GM19463 (cell line): ENCODE measurements at regions not wholly inside any gene's neighbourhood (a gene's known extent, or its start where the extent isn't known, plus 50 kb on each side); places are given as distances from the start of the nearest gene placed in this dataset.
"Not testable (repeated sequence)": the region's sequence is repeated elsewhere in the genome, so short reads cannot be mapped to it uniquely, and the experiment has no call there.

ENCODE experiments used
- ATAC-seq: cut with Tn5 transposase; IDR thresholded peaks from one replicate; pipeline ENCODE4 v1.9.1; 2021; ENCODE audit warnings: mild to moderate bottlenecking, moderate library complexity; ENCODE audit not compliant: unreplicated experiment

DNA sequence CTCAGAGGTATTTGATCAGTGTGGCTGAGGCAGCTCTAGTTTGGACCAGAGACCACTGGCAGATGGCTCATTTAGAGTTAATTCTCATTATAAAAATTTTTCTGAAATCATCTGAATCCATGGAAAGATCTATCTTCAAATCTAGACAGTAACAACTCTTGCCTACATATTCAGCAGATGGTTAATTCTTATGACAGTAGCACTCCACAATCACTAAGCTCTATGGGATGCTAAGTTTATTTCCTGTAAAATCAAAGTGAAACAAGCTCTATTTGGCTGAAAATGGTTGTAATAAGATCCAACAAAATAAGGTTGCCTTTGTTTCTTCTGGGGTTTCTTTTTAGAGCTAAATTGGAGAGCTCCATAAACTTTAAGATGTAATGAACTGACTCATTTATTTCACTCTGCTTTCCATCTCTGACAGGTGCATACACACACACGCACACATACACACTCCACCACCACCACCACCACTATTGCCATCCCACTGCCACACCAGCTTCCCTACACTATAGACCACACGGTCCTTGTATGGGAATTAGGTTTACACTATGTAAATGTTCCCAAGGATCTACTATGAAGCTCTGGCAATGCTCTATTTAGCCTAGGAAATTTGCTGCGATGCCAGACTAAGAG is 293.1 kb downstream of the RPAP3 start:
- ATAC-seq, result no peak

DNA sequence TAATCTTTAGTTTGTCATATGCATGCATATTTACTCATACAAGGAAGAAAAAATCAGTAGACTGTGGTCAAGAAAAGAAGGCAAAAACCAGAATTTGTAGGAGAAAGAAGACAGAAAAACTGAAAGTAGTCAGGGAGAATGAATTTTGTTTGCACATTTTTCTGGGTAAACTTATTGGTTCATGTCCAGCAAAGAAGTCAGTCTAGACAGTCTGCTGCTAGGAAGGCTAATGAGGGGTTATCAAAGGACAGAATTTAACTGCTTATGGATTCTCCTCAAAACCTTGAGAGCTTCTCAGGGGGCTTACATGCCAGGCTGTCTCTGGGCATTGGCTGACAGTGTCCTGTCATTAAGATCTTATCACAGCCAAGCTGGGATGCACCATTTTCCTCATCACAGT is 293.9 kb downstream of the RPAP3 start:
- ATAC-seq, result no peak

DNA sequence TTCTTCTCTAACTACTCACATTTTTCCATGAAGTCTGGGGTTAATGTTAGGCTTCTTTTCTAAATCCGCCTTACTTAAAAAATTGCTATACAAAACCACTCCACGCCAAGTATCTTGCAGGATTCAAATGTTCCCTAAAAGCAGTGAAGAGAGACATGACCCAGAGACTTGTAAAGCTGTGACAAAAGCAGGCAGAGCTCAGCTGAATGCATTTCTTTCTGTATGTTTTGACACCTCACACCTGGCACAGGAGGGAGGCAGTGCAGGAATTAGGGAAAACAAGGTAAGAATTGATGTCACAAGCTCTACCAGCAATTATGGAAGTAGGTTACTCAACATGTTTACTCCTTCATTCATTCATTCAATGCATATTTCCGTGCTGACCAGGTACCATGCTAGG is 295.0 kb downstream of the RPAP3 start:
- no peak for ATAC-seq

DNA sequence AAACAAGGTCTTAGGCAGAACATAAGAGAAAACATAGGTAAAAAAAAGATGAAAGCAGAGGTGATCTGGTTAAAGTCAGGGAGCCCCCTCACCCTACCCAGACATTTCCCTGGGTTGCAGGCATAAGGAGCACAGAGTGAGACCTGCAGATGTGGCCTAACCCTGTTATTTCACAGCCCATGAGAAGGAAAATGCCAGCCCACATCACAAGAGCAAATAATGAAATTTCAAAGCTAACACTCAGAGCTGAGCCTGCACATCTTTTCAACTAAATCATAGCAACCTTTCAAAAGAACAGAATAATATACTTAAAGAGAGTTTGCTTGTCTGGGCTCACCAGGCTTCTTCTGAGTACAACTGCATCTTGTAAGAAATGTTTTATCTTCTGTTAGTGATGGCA is 295.4 kb downstream of the RPAP3 start:
- ATAC-seq, result no peak

DNA sequence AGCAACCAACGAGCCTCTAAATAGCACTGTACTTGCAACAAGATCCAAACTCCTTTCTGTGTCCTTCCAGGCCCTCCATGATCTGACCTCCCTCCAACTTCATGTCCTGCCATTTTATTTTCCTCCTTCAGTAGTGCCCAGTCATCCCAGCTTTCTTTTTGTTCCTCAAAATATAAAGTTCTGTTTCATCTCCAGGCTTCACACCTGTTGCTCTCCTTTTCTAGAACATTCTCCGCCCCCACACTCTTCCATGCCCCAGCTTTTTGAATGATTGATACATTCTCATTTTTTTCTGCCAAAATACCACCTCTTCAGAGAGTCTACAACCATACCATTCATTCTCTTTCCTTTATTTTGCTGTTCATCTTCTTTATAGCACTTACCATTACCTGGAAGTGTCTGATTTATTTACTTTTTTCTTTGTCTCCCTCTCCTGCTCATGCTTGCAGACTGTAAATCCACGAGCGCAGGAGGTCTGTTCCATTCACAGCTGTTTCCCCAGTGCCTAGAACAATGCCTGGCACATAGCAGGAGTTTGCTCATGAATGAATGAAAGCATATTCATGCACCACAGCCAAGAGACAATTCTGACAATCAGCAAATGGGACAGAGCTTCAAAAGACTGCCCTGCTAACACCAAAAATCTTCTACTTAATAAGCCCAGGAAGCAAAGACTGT is 296.4 kb downstream of the RPAP3 start:
- no peak for ATAC-seq

DNA sequence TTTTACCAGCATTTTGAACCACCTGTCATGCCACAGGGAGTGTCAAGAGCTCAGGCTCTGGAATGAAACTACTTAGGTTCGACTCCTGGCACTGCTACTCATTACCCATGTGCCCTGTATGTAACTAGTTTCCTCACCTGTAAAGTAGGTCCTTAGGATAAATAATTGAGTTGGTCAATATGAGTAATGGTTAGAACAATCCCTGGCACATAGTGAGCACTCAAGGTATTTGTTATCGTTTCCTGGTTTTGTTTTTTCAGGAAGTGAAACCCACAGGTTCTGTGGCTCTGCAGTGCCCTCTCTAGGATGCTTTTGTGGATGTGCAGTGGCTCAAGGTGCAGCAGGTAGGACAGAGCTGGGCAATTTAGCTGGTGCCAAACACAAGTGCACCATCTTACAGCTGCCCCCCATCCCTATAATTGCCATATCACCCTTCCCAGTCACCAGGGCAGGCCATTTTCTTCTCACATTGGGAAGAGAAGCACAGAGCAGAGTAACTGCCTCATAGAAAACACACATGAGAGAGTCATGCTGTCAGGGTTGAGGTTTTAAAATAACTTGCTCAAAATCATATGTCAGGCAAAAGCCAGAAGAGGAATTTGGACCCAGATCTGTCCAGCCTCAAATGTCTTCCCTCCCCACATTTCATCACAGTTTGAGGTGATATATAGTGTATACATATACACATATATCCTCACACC is 297.5 kb downstream of the RPAP3 start:
- ATAC-seq, result peak; percentile 95

DNA sequence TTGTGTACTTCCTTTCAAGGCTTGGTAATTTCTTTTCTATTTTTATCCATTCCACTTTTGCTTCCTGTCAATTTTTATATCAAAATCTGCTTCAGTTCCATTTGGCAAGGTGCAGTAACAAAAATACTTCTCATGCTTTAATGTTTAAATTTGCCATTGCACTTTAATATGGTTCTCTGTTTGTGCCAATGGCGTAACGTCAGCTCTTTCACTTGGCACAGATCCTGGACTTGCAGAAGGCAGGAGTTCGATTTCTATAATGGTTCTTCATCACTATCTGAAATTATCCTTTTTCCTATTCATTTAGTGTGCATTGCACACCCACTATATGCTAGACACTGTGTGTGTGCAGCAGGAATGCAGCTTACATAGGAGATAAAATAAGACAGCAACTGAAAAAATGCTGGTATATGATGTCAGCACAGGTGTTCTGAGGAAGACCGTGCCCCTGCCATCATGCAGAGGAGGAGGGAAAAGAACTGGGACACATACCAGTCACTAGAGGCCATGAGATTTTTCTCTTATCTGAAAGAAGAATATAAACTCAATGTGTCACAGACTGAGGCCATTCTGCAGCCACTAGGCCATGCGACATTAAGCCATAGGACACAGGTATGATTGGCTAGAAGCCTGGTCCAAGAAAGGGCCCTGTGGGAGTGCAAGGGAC is 298.2 kb downstream of the RPAP3 start:
- no peak for ATAC-seq

DNA sequence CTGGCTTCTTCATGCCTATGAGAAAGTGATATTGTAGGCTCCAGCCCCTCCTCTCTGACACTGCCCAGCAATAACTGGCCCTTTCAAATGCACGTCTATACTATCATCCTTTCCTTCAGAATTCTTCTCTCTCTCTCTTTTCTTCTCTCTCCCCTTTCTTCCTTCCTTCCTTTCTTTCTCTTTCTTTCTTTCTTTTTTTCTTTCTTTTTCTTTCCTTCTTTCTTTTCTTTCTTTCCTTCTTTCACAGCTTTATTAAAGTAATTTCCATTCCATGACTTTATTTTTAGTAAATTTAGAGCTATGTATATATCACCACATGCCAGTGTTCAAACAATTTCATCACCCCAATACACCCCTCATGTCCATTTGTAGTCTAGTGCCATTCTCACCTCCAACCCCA is 302.1 kb downstream of the RPAP3 start:
- no peak for ATAC-seq

DNA sequence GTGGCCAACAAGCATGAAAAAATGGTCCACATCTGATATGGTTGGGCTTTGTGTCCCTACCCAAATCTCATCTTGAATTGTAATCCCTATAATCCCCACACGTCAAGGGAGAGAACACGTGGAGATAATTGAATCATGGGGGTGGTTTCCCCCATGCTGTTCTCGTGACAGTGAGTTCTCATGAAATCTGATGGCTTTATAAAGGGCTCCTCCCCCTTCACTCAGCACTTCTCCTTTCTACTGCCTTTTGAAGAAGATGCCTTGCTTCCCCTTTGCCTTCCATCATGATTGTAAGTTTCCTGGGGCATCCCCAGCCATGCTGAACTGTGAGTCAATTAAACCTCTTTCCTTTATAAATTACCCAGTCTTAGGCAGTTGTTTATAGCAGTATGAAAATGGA is 304.6 kb downstream of the RPAP3 start:
- not testable (repeated sequence) for ATAC-seq

DNA sequence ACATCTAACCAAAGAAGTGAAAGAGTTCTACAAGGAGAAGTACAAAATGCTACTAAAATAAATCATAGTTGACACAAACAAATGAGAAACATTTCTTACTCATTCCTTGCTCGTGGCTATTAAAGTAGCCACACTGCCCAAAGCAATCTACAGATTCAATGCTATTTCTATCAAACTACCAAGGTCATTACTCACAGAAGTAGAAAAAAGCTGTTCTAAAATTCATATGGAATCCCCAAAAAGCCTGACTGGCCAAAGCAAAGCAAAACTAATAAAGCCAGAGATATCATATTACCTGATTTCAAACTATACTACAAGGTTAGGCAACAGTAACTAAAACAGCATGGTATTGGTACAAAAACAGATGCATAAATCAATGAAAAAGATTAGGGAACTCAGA is 305.6 kb downstream of the RPAP3 start:
- ATAC-seq, result no peak

DNA sequence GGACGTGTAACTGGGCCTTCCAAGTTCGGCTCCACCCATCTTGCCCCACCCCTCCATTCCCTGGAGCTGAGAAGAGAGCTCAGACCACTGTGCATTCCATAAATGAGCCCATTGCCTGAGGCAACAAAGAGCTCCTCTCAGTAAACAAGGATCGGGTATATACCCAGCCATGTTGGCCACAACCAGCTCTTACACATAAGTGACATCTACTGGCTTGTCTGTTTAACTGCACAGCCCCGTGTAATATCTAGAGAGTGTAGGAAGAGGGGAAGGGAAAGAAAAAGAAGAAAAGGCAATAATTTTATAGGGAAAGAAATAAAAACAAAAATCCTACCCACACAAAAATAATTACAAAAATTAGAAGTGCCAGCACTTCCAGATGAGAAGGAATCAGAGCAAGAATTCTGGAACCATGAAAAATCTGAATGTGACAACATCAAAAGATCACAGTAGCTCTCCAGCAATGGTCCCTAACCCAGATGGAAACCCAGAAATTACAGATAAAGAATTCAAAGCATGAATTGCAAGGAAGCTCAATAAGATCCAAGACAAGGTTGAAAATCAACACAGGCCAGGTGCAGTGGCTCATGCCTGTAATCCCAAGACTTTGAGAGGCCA is 308.1 kb downstream of the RPAP3 start:
- peak; percentile 46 for ATAC-seq

DNA sequence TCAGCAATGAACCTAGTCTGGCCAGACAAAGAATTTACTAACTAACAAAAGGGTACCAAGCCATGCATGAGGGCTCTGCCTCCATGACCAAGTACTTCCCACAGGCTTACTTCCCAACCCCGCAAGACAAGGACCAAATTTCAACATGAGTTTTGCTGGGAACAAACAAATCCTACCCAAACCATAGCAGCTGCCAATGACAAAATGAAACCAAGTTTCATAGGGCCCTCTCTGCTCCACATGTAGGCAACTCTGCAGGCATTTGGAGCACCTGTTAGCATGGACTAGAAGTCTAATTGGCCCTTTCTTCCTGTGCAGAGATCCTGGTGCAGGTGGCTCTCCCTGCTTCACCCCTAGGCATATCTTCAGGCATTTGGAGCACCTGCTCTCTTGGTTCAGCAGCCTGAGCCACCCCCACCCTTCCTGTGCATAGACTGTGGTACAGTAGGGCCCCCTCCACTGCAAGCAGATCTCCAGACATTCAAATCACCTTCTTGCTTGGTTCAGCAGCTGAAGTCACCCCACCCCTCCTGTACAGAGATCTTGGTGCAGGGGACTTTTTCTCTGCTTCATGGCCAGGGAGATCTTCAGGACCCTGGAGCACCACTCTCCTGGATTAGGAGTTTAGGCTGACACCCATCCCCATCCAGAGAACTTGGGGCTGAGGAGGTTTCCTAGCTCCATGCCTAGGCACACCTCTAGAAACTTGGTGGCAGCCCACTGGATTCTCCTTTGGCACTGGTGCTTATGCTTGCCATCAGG is 308.7 kb downstream of the RPAP3 start:
- ATAC-seq, result no peak

DNA sequence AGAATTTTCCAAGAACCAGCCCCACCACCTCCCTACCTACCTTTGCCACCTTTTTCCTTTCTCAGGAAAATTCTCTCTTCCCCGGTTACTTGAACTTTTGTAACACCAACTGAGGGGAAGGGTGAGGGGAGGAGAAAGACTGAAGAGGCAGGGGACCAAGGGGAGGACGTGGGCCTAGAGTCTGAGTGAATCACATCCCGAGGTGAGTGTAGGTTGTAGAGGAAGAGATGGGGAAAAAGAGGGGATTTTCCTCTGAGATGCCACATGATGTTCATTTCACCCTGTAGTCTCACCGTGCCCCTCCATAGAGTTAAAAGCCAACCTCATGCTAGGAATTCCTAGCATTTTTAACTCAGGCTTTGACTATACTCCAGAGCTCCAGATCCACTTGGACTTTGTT is 311.8 kb downstream of the RPAP3 start:
- no peak for ATAC-seq

DNA sequence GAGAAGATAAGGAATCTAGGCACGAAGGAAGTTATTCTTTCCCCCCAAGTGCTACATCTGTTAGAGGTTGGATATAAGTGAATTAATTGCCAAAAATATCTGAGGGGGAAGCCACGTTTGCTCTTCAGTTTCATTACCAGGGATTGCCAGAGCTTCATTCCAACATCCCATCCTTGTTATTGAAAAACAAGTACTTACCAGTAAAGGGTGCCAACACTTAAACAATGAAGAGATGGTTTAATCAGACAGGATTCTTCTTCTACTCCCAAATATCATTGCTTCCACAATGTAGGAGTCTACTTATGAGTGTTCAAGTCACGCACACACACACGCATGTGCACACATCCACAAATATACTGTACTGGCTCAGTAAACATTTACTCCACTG is 312.4 kb downstream of the RPAP3 start:
- ATAC-seq, result no peak

DNA sequence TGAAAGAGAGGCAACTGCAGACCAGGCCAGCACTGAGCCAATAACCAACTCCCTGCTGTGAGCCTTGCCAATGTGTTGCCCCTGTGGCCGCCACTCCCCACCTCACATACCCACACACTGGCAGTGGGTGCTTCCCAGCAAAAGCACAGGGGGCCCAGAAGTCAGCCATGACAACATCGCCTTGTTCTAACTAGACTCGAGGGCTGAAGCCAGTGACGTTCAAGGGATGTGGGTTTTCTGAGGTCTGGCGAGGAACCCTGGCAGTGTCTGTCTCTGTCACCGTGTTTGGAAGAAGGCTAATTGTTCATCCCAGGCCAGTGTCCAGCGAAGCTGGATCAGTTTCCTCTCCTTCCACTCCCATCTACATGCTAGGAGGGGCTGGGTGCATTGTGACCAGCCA is 311.8 kb upstream of the AMIGO2 start:
- no peak for ATAC-seq

DNA sequence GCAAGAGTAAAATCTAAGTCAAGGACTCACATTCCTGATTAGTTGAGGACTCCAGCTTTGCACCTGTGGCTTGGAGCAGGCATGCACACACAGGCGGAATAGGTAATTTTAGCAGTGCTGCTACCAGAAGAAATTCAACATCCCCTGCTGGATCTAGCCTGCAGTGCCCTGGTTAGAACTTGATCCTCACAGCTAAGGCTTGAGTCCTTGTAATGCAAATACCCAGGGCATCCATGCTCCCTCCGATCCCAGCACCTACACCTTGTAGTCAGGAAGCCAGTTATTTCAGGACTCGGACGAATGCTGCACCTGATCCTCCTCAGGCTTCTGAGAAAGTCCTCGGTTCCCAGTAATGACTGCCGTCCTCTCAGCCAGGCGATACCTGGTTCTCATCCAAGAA is 309.0 kb upstream of the AMIGO2 start:
- ATAC-seq, result no peak

DNA sequence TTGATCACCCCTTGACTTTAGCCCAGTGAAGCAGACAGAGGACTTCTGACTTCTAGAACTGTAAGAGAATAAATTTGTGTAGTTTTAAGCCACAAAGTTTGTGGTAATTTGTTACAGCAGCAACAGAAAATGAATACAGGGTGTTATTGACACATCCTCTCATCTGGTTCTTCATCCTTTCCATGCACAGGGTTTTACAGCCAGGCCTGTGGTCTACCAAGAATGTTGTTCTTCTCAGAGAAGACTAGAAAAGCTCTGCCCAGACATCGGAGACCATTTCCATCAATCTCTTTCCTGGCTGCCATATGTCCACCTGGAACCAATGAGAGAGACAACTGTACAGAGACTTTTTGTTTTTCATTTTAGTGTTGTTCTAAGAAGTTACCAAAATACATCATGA is 308.2 kb upstream of the AMIGO2 start:
- ATAC-seq, result no peak

DNA sequence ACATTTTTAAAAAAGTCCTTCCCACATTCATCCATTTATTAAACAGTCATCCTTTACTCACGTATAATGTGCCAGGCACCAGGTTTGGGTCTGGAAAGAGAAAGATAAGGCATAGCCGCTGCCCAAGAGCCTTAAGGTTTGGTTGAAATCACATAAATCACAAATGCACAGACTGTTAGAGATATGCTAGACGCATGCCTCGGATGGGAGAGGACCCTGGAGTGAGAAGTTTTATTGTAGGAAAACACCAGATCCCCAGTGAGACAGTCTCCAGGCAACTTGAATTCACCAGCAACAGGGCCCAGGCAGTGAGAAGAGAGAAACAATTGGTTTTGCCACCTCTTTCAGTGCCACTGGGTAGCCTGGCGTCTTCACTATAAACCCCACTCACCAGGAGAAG is 305.9 kb upstream of the AMIGO2 start:
- no peak for ATAC-seq

DNA sequence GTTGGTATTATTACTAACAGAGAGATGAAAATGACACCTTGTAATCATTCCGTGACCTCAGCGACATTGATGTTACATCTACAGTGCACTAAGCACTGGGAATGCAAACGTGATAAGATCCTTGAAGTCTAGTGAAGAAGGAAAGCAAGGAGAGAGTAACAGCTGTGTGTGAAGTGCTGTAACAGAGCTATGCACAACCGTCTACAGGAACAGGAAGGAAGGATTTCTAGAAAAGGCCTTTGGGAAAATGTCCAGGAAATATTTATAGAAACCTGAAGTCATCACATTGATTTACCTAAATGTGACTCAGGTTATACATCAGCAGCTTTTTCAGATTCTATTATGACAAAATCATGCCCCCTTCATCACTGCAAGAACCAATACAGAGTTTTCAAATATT is 304.2 kb upstream of the AMIGO2 start:
- ATAC-seq, result no peak

DNA sequence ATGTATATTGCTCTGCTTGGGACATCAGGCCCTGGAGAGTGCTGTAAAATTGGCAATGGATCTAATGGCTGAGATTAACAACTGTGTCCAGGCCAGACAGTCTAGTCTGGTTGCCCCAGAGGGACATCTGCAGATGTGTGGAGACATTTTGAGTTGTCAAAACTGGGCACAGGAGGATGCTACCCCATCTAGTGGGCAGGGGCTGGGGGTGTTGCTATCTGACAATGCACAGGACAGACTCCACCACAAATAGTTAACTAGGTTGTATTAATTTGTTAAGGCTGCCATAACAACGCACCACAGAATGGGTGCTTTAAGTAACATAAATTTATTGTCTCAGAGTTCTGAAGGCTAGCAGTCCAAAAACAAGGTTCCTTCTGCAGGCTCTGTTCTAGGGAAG is 302.5 kb upstream of the AMIGO2 start:
- ATAC-seq, result no peak

DNA sequence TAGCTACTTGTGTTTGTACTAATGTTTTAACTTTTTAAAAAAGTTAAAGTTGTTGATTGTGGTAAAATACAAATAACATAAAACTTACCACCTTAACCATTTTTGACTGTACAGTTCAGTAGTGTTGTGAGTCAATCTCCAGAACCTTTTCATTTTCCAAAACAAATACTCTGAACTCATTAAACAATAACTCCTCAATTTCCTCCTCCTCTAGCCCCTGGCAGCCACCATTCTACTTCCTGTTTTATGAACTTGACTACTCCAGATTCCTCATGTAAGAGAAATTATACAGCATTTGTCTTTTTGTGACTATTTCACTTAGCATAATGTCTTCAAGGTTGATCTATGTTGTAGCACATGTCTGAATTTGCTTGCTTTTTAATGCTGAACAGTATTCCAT is 299.1 kb upstream of the AMIGO2 start:
- ATAC-seq, result no peak
